ENCODE measurements at regions not wholly inside any gene's neighbourhood (a gene's known extent, or its start where the extent isn't known, plus 50 kb on each side); places are given as distances from the start of the nearest gene placed in this dataset.

- TF ChIP-seq CTCF (IDR thresholded peaks at IDR 0.05) = no peak
- no peak for TF ChIP-seq EZH2 (IDR thresholded peaks at IDR 0.05)
- TF ChIP-seq EZH2phosphoT487 (IDR thresholded peaks at IDR 0.05) = no peak
Observed at GRCh38 chr12:4859478-4860210, 50.1 kb upstream of the KCNA1 start.
